Jurkat, Clone E6-1 (cell line): ENCODE measurements at regions not wholly inside any gene's neighbourhood (a gene's known extent, or its start where the extent isn't known, plus 50 kb on each side); places are given as distances from the start of the nearest gene placed in this dataset.
"Not testable (repeated sequence)": the region's sequence is repeated elsewhere in the genome, so short reads cannot be mapped to it uniquely, and the experiment has no call there.

Source experiments
- DNase-seq: peaks from one replicate; pipeline ENCODE4 v3.0.0-alpha.2; 2011; ENCODE audit warnings: low read depth, low spot score
- H3K4me3 ChIP-seq: 2 replicates; pipeline ENCODE4 v1.5.1; 2011; ENCODE audit warnings: mild to moderate bottlenecking, low read length, control low read depth, moderate library complexity

- no peak overlapping the region for H3K4me3 ChIP-seq
- no peak for DNase-seq
Measured at GRCh38 chr5:13189532-13189931, 755.0 kb downstream of the DNAH5 start.

GRCh38 chr5:13188371-13188770 lies 756.1 kb downstream of the DNAH5 start:
- DNase-seq: no peak

GRCh38 chr5:13187186-13187585 lies 757.3 kb downstream of the DNAH5 start:
- DNase-seq: no peak
- H3K4me3 ChIP-seq: no peak overlapping the region

More at GRCh38 chr5:13188371-13188770, 756.1 kb downstream of the DNAH5 start:
- no peak overlapping the region for H3K4me3 ChIP-seq

- H3K4me3 ChIP-seq: no peak overlapping the region
- DNase-seq: no peak
Measured at GRCh38 chr5:13186177-13186576, 758.3 kb downstream of the DNAH5 start.

GRCh38 chr5:13179407-13180087 lies 764.9 kb downstream of the DNAH5 start:
- DNase-seq: no peak

GRCh38 chr5:13143630-13144029 lies 800.9 kb downstream of the DNAH5 start:
- no peak for DNase-seq

More at GRCh38 chr5:13179407-13180087, 764.9 kb downstream of the DNAH5 start:
- H3K4me3 ChIP-seq: no peak overlapping the region

GRCh38 chr5:13143214-13143613 lies 801.3 kb downstream of the DNAH5 start:
- no peak for DNase-seq
- no peak overlapping the region for H3K4me3 ChIP-seq

More at GRCh38 chr5:13143630-13144029, 800.9 kb downstream of the DNAH5 start:
- no peak overlapping the region for H3K4me3 ChIP-seq

- DNase-seq: no peak
- H3K4me3 ChIP-seq: no peak overlapping the region
Measured at GRCh38 chr5:13133951-13134350, 810.5 kb downstream of the DNAH5 start.

GRCh38 chr5:13115476-13115875 lies 829.0 kb downstream of the DNAH5 start:
- DNase-seq: no peak
- H3K4me3 ChIP-seq: no peak overlapping the region

- no peak for DNase-seq
- H3K4me3 ChIP-seq: no peak overlapping the region
Measured at GRCh38 chr5:13108265-13108664, 836.2 kb downstream of the DNAH5 start.

GRCh38 chr5:13107537-13107936 lies 837.0 kb downstream of the DNAH5 start:
- no peak overlapping the region for H3K4me3 ChIP-seq
- DNase-seq: no peak

GRCh38 chr5:13081116-13081515 lies 863.4 kb downstream of the DNAH5 start:
- no peak for DNase-seq
- no peak overlapping the region for H3K4me3 ChIP-seq

GRCh38 chr5:13072936-13073335 lies 871.6 kb downstream of the DNAH5 start:
- H3K4me3 ChIP-seq, DNase-seq: not testable (repeated sequence)

- no peak for DNase-seq
Measured at GRCh38 chr5:13063088-13063487, 881.4 kb downstream of the DNAH5 start.

GRCh38 chr5:13045897-13046551 lies 898.5 kb downstream of the DNAH5 start:
- DNase-seq: no peak

More at GRCh38 chr5:13063088-13063487, 881.4 kb downstream of the DNAH5 start:
- H3K4me3 ChIP-seq: no peak overlapping the region

GRCh38 chr5:13034061-13034460 lies 910.4 kb downstream of the DNAH5 start:
- H3K4me3 ChIP-seq: no peak overlapping the region
- no peak for DNase-seq

More at GRCh38 chr5:13045897-13046551, 898.5 kb downstream of the DNAH5 start:
- no peak overlapping the region for H3K4me3 ChIP-seq

GRCh38 chr5:13029211-13029610 lies 915.3 kb downstream of the DNAH5 start:
- DNase-seq: no peak

GRCh38 chr5:13027874-13028273 lies 916.6 kb downstream of the DNAH5 start:
- no peak overlapping the region for H3K4me3 ChIP-seq
- DNase-seq: no peak

More at GRCh38 chr5:13029211-13029610, 915.3 kb downstream of the DNAH5 start:
- H3K4me3 ChIP-seq: no peak overlapping the region

GRCh38 chr5:13019729-13020128 lies 924.8 kb downstream of the DNAH5 start:
- H3K4me3 ChIP-seq: no peak overlapping the region
- no peak for DNase-seq

GRCh38 chr5:13003457-13003856 lies 941.0 kb downstream of the DNAH5 start:
- H3K4me3 ChIP-seq: no peak overlapping the region
- no peak for DNase-seq

GRCh38 chr5:12999667-13000066 lies 944.8 kb downstream of the DNAH5 start:
- DNase-seq: no peak
- H3K4me3 ChIP-seq: no peak overlapping the region
